Suprapubic skin (tissue), 4 donors: ENCODE measurements at regions not wholly inside any gene's neighbourhood (a gene's known extent, or its start where the extent isn't known, plus 50 kb on each side); places are given as distances from the start of the nearest gene placed in this dataset.

Source experiments
- DNase-seq, 2 donors: peaks; one replicate each; pipeline ENCODE4 v3.0.0-alpha.2; 2019; ENCODE audit warnings: low spot score in 2 of 2
- H3K27ac ChIP-seq: fragments of 200-600 bp; sonication (generic); one replicate; pipeline ENCODE4 v1.5.1; 2019
- H3K27me3 ChIP-seq: fragments of 200-600 bp; sonication (generic); one replicate; pipeline ENCODE4 v1.5.1; 2019
- H3K36me3 ChIP-seq: fragments of 200-600 bp; sonication (generic); one replicate; pipeline ENCODE4 v1.5.1; 2019
- H3K4me1 ChIP-seq: fragments of 200-600 bp; sonication (generic); one replicate; pipeline ENCODE4 v1.5.1; 2019
- H3K4me3 ChIP-seq: fragments of 200-600 bp; sonication (generic); one replicate; pipeline ENCODE4 v1.5.1; 2019; ENCODE audit warnings: mild to moderate bottlenecking
- H3K9me3 ChIP-seq: fragments of 200-600 bp; sonication (generic); one replicate; pipeline ENCODE4 v1.5.1; 2019
- CTCF ChIP-seq, 2 donors: fragments of 200-600 bp in 1 of 2; fragments of 450-650 bp in 1 of 2; sonication (generic) in 1 of 2; IDR thresholded peaks; one replicate each; pipeline ENCODE4 v1.5.1; 2016 to 2019; ENCODE audit warnings: antibody characterized with exemption in 2 of 2, mild to moderate bottlenecking in 1 of 2, moderate library complexity in 1 of 2
- EP300 ChIP-seq: sonication (generic); formaldehyde crosslinking; IDR thresholded peaks from one replicate; pipeline ENCODE4 v1.6.1; 2017; ENCODE audit warnings: antibody characterized with exemption
- POLR2A ChIP-seq, 2 donors: fragments of 450-650 bp; IDR thresholded peaks; one replicate each; pipeline ENCODE4 v1.6.1; 2017; ENCODE audit warnings: antibody characterized with exemption in 2 of 2, mild to moderate bottlenecking in 2 of 2, moderate library complexity in 2 of 2
- POLR2AphosphoS5 ChIP-seq, 3 donors: sonication (generic); formaldehyde crosslinking; IDR thresholded peaks; one replicate each; pipeline ENCODE4 v1.6.1; 2017; ENCODE audit warnings: antibody characterized with exemption in 3 of 3
- WGBS: methylation state at CpG from one replicate; pipeline ENCODE4 v1.1.5; 2018; 5-methylcytosine and 5-hydroxymethylcytosine counted together

- WGBS = 83% methylated on average over 4 of the region's 4 CpGs
- no peak for TF ChIP-seq CTCF (IDR thresholded peaks at IDR 0.05)
- TF ChIP-seq POLR2A (IDR thresholded peaks at IDR 0.05) = no peak
- TF ChIP-seq POLR2AphosphoS5 (IDR thresholded peaks at IDR 0.05) = no peak
- no peak for TF ChIP-seq EP300
- no peak for DNase-seq
- Histone ChIP-seq H3K36me3 (no peaks in the 10 kb centered on the region), H3K4me3 (no peak overlapping the region), H3K27ac (no peak overlapping the region), H3K27me3 (no peaks in the 10 kb centered on the region), H3K9me3 (no peaks in the 10 kb centered on the region), H3K4me1 (no peaks in the 10 kb centered on the region)
These were observed 62.4 kb upstream of the GLIS3 start for GRCh38 chr9:4362281-4362680.

GRCh38 chr9:4359016-4359415, 59.1 kb upstream of the GLIS3 start:
- H3K27ac ChIP-seq = no peak overlapping the region
- H3K36me3 ChIP-seq = no peaks in the 10 kb centered on the region
- H3K4me3 ChIP-seq = no peak overlapping the region
- no peak for DNase-seq
- H3K9me3 ChIP-seq = no peaks in the 10 kb centered on the region
- TF ChIP-seq POLR2A (IDR thresholded peaks at IDR 0.05) (no peak), EP300 (no peak), POLR2AphosphoS5 (IDR thresholded peaks at IDR 0.05) (no peak), CTCF (IDR thresholded peaks at IDR 0.05) (no peak)
- H3K4me1 ChIP-seq = no peaks in the 10 kb centered on the region
- no peaks in the 10 kb centered on the region for H3K27me3 ChIP-seq
- WGBS = 86% methylated on average over 8 of the region's 8 CpGs

GRCh38 chr9:4357929-4358328, 58.1 kb upstream of the GLIS3 start:
- no peak for DNase-seq
- Histone ChIP-seq H3K27ac (no peak overlapping the region), H3K9me3 (no peaks in the 10 kb centered on the region), H3K4me3 (no peak overlapping the region), H3K27me3 (no peaks in the 10 kb centered on the region), H3K4me1 (no peaks in the 10 kb centered on the region), H3K36me3 (no peaks in the 10 kb centered on the region)
- TF ChIP-seq POLR2AphosphoS5 (IDR thresholded peaks at IDR 0.05) (no peak), EP300 (no peak), CTCF (IDR thresholded peaks at IDR 0.05) (no peak), POLR2A (IDR thresholded peaks at IDR 0.05) (no peak)
- 91% methylated on average over 3 of the region's 3 CpGs for WGBS

GRCh38 chr9:4356306-4356705, 56.4 kb upstream of the GLIS3 start:
- no peak overlapping the region for H3K27ac ChIP-seq
- H3K27me3 ChIP-seq = no peaks in the 10 kb centered on the region
- TF ChIP-seq CTCF (IDR thresholded peaks at IDR 0.05) (no peak), EP300 (no peak), POLR2AphosphoS5 (IDR thresholded peaks at IDR 0.05) (no peak), POLR2A (IDR thresholded peaks at IDR 0.05) (no peak)
- no peak for DNase-seq
- no peak overlapping the region for H3K4me3 ChIP-seq
- H3K4me1 ChIP-seq = no peaks in the 10 kb centered on the region
- H3K9me3 ChIP-seq = no peaks in the 10 kb centered on the region
- 66% methylated on average over 2 of the region's 2 CpGs for WGBS
- no peaks in the 10 kb centered on the region for H3K36me3 ChIP-seq

- DNase-seq = no peak
- H3K36me3 ChIP-seq = no peaks in the 10 kb centered on the region
- 65% methylated on average over 3 of the region's 3 CpGs for WGBS
- no peaks in the 10 kb centered on the region for H3K9me3 ChIP-seq
- no peaks in the 10 kb centered on the region for H3K4me1 ChIP-seq
- no peak for TF ChIP-seq POLR2AphosphoS5 (IDR thresholded peaks at IDR 0.05)
- TF ChIP-seq EP300 = no peak
- TF ChIP-seq POLR2A (IDR thresholded peaks at IDR 0.05) = no peak
- TF ChIP-seq CTCF (IDR thresholded peaks at IDR 0.05) = no peak
- H3K4me3 ChIP-seq = no peak overlapping the region
- no peak overlapping the region for H3K27ac ChIP-seq
- no peaks in the 10 kb centered on the region for H3K27me3 ChIP-seq
These were observed 53.4 kb upstream of the GLIS3 start for GRCh38 chr9:4353236-4353635.
